Body of pancreas (tissue), 4 donors: ENCODE measurements at regions not wholly inside any gene's neighbourhood (a gene's known extent, or its start where the extent isn't known, plus 50 kb on each side); places are given as distances from the start of the nearest gene placed in this dataset.

Experiments
- ATAC-seq: fragments of 150-250 bp; one replicate; pipeline ENCODE4 v1.9.1; 2016
- DNase-seq, 4 donors: peaks; one replicate each; pipeline ENCODE4 v3.0.0-alpha.2; 2019
- H3K27ac ChIP-seq, 4 donors: fragments of 200-600 bp; sonication (generic); 1 replicate in 3 of 4; 2 replicates in 1 of 4; pipeline versions ENCODE4 v1.5.1 to v1.6.1; 2016 to 2019; ENCODE audit warnings: mild to moderate bottlenecking in 1 of 4, mixed read lengths in 1 of 4, moderate library complexity in 1 of 4
- H3K27me3 ChIP-seq, 2 donors: fragments of 200-600 bp; sonication (generic); one replicate each; pipeline ENCODE4 v1.6.0; 2016; ENCODE audit warnings: mild to moderate bottlenecking in 1 of 2
- H3K36me3 ChIP-seq, 2 donors: fragments of 200-600 bp; sonication (generic); replicated peaks in 1 of 2; 2 replicates each; pipeline ENCODE4 v1.5.1; 2016; ENCODE audit warnings: low read depth in 2 of 2; ENCODE audit not compliant: insufficient read depth in 1 of 2
- H3K4me1 ChIP-seq: fragments of 200-600 bp; sonication (generic); one replicate; pipeline ENCODE4 v1.6.0; 2016
- H3K4me3 ChIP-seq, 2 donors: fragments of 200-600 bp; sonication (generic); 1 replicate in 1 of 2; 2 replicates in 1 of 2; pipeline ENCODE4 v1.5.1; 2016 to 2019
- H3K9me3 ChIP-seq, 3 donors: fragments of 200-600 bp; sonication (generic); 1 replicate in 2 of 3; 2 replicates in 1 of 3; pipeline ENCODE4 v1.5.1; 2016
- CTCF ChIP-seq, 7 experiments: fragments of 450-650 bp in 4 of 7; fragments of 200-600 bp in 3 of 7; sonication (generic) in 3 of 7; IDR thresholded peaks; one replicate each; pipeline ENCODE4 v1.5.1; 2016 to 2019; ENCODE audit warnings: antibody characterized with exemption in 7 of 7
- POLR2A ChIP-seq, 3 donors: fragments of 450-650 bp; IDR thresholded peaks; one replicate each; pipeline ENCODE4 v1.6.1; 2016; ENCODE audit warnings: antibody characterized with exemption in 3 of 3, mild to moderate bottlenecking in 2 of 3
- WGBS, 2 donors: methylation state at CpG; one replicate each; pipeline ENCODE4 v1.1.5; 2017; 5-methylcytosine and 5-hydroxymethylcytosine counted together
- intact Hi-C: fragments of 100-400 bp; cut with DNase I; formaldehyde crosslinking; loops from one replicate; pipeline ENCODE4 v1.15.1; 2023

DNA sequence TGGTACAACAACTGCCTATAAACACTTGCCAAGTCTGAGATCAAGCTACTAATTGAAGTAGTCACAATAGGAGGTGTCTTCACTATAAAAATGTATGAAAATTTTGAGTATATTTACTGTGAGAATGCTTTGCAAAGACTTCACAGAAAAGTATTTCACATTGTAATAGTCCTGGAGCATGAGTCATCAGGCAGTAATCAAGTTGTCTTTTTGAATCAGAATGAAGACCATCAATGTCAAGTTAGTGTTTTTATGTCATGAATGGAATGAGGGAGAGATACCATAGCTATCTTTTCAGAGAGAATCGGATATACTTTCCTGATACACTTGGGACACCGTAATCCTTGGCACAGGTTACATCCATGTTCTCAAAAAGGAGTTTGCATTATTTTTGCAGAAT, 466.9 kb upstream of the ARRDC3 start:
- TF ChIP-seq POLR2A (IDR thresholded peaks at IDR 0.05) = no peak
- no peak for TF ChIP-seq CTCF (IDR thresholded peaks at IDR 0.05)
- no peak overlapping the region for H3K4me3 ChIP-seq
- no peak overlapping the region for H3K27ac ChIP-seq
- no peak for DNase-seq
- H3K4me1 ChIP-seq = no peaks in the 10 kb centered on the region
- intact Hi-C loops = no loop called here
- no peak for ATAC-seq
- H3K9me3 ChIP-seq = no peaks in the 10 kb centered on the region
- H3K27me3 ChIP-seq = no peaks in the 10 kb centered on the region
- 66 to 67% methylated on average over 2 of the region's 2 CpGs for WGBS, 2 donors
- H3K36me3 ChIP-seq = no peaks in the 10 kb centered on the region

DNA sequence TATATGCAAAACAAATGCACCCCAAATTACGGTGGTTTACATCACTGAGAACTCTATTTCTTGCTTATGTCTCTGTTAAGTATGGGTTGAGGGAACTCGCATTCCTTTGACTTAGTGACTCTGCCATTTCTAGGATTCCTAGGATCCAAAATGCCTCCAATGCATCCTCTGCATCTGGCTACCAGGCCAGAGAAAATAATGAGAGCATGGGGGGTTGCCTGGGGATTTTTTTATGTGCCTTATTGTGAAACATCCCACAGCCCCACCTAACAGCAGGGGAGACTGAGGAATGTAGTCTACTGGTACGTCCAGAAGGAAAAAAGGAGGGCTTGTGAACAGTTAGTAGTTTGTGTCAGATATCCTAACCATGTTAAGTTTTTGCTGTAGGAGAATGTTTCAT, 466.0 kb upstream of the ARRDC3 start:
- ATAC-seq (no peak), DNase-seq (no peak)
- no peaks in the 10 kb centered on the region for H3K9me3 ChIP-seq
- no peak overlapping the region for H3K4me3 ChIP-seq
- H3K27ac ChIP-seq = no peak overlapping the region
- no peak for TF ChIP-seq CTCF (IDR thresholded peaks at IDR 0.05)
- TF ChIP-seq POLR2A (IDR thresholded peaks at IDR 0.05) = no peak
- WGBS, 2 donors = 53 to 56% methylated on average over 3 of the region's 3 CpGs
- H3K36me3 ChIP-seq = no peaks in the 10 kb centered on the region
- intact Hi-C loops = no loop called here
- H3K4me1 ChIP-seq = no peaks in the 10 kb centered on the region
- no peaks in the 10 kb centered on the region for H3K27me3 ChIP-seq

DNA sequence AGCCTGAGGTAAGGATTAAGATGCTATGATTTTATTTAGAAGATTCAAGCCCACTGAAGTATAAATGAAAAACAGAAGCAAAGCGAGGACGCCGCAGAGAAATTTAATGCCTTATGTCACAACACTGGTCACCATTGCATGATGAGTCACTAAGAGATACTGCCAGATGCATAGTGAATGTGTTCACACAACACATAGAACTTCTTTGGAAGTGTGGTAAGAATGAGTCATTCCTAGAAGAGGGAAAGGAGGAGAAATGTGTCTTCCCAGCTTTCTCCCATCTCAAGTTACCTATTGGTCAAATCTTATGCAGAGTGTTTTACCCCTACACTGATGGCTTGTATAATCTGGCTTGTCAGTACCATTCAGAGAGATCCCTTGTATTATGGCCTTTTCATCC, 465.3 kb upstream of the ARRDC3 start:
- intact Hi-C loops = no loop called here
- DNase-seq (no peak), ATAC-seq (no peak)
- no peak overlapping the region for H3K4me3 ChIP-seq
- H3K4me1 ChIP-seq = no peaks in the 10 kb centered on the region
- no peak overlapping the region for H3K27ac ChIP-seq
- no peaks in the 10 kb centered on the region for H3K36me3 ChIP-seq
- no peak for TF ChIP-seq CTCF (IDR thresholded peaks at IDR 0.05)
- no peak for TF ChIP-seq POLR2A (IDR thresholded peaks at IDR 0.05)
- H3K9me3 ChIP-seq = no peaks in the 10 kb centered on the region
- 74 to 83% methylated on average over 3 of the region's 3 CpGs for WGBS, 2 donors
- H3K27me3 ChIP-seq = no peaks in the 10 kb centered on the region

- TF ChIP-seq CTCF (IDR thresholded peaks at IDR 0.05) = no peak
- TF ChIP-seq POLR2A (IDR thresholded peaks at IDR 0.05) = no peak
- Histone ChIP-seq H3K4me3 (no peak overlapping the region), H3K36me3 (no peaks in the 10 kb centered on the region), H3K27me3 (no peaks in the 10 kb centered on the region), H3K27ac (no peak overlapping the region), H3K4me1 (no peaks in the 10 kb centered on the region), H3K9me3 (no peaks in the 10 kb centered on the region)
- no peak for DNase-seq
- ATAC-seq = no peak
- intact Hi-C loops = no loop called here
These were observed 458.3 kb upstream of the ARRDC3 start for GRCh38 chr5:91841423-91841822.

- 44 to 50% methylated on average over 4 of the region's 4 CpGs for WGBS, 2 donors
- Histone ChIP-seq H3K4me3 (no peak overlapping the region), H3K4me1 (no peaks in the 10 kb centered on the region), H3K27me3 (no peaks in the 10 kb centered on the region), H3K9me3 (no peaks in the 10 kb centered on the region), H3K27ac (no peak overlapping the region), H3K36me3 (no peaks in the 10 kb centered on the region)
- no peak for ATAC-seq
- intact Hi-C loops = no loop called here
- TF ChIP-seq POLR2A (IDR thresholded peaks at IDR 0.05) = no peak
- no peak for DNase-seq
These were observed 457.3 kb upstream of the ARRDC3 start for GRCh38 chr5:91840412-91840811.
